ENCODE measurements at regions not wholly inside any gene's neighbourhood (a gene's known extent, or its start where the extent isn't known, plus 50 kb on each side); places are given as distances from the start of the nearest gene placed in this dataset.

DNA sequence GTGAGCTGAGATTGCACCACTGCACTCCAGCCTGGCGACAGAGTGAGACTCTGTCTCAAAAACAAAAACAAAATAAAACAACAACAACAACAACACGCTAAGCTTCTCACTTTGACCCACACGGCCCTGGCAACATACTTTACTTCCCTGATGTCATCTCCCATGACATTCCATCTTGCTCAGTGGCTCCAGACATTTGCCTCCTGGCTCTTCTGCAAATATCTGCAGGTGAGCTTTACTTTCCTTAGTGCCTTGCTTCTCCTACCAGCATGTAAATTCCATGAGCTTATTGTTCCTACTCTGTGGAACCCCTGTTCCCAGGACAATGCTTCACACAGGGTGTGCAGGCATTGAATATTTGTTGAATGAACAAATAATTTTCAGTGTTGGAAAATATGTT, 205.6 kb upstream of the TMTC4 start:
- TF ChIP-seq, protein P1, sequence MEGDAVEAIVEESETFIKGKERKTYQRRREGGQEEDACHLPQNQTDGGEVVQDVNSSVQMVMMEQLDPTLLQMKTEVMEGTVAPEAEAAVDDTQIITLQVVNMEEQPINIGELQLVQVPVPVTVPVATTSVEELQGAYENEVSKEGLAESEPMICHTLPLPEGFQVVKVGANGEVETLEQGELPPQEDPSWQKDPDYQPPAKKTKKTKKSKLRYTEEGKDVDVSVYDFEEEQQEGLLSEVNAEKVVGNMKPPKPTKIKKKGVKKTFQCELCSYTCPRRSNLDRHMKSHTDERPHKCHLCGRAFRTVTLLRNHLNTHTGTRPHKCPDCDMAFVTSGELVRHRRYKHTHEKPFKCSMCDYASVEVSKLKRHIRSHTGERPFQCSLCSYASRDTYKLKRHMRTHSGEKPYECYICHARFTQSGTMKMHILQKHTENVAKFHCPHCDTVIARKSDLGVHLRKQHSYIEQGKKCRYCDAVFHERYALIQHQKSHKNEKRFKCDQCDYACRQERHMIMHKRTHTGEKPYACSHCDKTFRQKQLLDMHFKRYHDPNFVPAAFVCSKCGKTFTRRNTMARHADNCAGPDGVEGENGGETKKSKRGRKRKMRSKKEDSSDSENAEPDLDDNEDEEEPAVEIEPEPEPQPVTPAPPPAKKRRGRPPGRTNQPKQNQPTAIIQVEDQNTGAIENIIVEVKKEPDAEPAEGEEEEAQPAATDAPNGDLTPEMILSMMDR (IDR thresholded peaks at IDR 0.05), result no peak
- TF ChIP-seq POLR2A (IDR thresholded peaks at IDR 0.05), result no peak

Data from body of pancreas (tissue), 4 donors.